Loucy (cell line): ENCODE measurements at regions not wholly inside any gene's neighbourhood (a gene's known extent, or its start where the extent isn't known, plus 50 kb on each side); places are given as distances from the start of the nearest gene placed in this dataset.

Experiments used
- H2AFZ ChIP-seq: fragments of 200-600 bp; sonication (generic); 2 replicates; pipeline ENCODE4 v1.6.0; 2016; ENCODE audit warnings: antibody characterized with exemption, mild to moderate bottlenecking, low read length, moderate library complexity
- H3F3A ChIP-seq: fragments of 200-600 bp; 2 replicates; pipeline ENCODE4 v1.6.0; 2016; ENCODE audit warnings: antibody characterized with exemption, low read depth, mild to moderate bottlenecking
- H3K27me3 ChIP-seq: fragments of 200-600 bp; sonication (generic); 2 replicates; pipeline ENCODE4 v1.6.1; 2014; ENCODE audit warnings: low read length, mild to moderate bottlenecking; ENCODE audit not compliant: insufficient read depth, poor library complexity, severe bottlenecking
- H3K36me3 ChIP-seq: fragments of 200-600 bp; sonication (generic); 2 replicates; pipeline ENCODE4 v1.6.1; 2016; ENCODE audit warnings: low read length; ENCODE audit not compliant: insufficient read depth
- H3K4me1 ChIP-seq: fragments of 200-600 bp; sonication (generic); 2 replicates; pipeline ENCODE4 v1.5.1; 2014; ENCODE audit warnings: low read length, mild to moderate bottlenecking; ENCODE audit not compliant: insufficient read depth, poor library complexity, severe bottlenecking
- H3K4me2 ChIP-seq: fragments of 200-600 bp; sonication (generic); 2 replicates; pipeline ENCODE4 v1.6.0; 2014; ENCODE audit warnings: antibody characterized with exemption, low read length, low read depth, mild to moderate bottlenecking; ENCODE audit not compliant: poor library complexity, severe bottlenecking
- H3K4me3 ChIP-seq: fragments of 200-600 bp; sonication (generic); 2 replicates; pipeline ENCODE4 v1.5.1; 2014; ENCODE audit warnings: low read length, mild to moderate bottlenecking, mixed read lengths; ENCODE audit not compliant: poor library complexity, severe bottlenecking
- H3K79me2 ChIP-seq: fragments of 200-600 bp; sonication (generic); 2 replicates; pipeline ENCODE4 v1.6.1; 2014; ENCODE audit warnings: low read length; ENCODE audit not compliant: insufficient read depth
- H3K9ac ChIP-seq: fragments of 200-600 bp; sonication (generic); 2 replicates; pipeline ENCODE4 v1.6.0; 2014; ENCODE audit warnings: mild to moderate bottlenecking, low read depth, low read length, moderate library complexity; ENCODE audit not compliant: poor library complexity, severe bottlenecking
- H3K9me2 ChIP-seq: fragments of 200-600 bp; sonication (generic); replicated peaks from 2 replicates; pipeline ENCODE4 v1.6.1; 2016; ENCODE audit warnings: low read depth, low read length, mixed read lengths
- H3K9me3 ChIP-seq: fragments of 200-600 bp; sonication (generic); 2 replicates; pipeline ENCODE4 v1.6.1; 2014; ENCODE audit warnings: mild to moderate bottlenecking, antibody characterized with exemption, low read length, low read depth; ENCODE audit not compliant: insufficient read depth
- H4K20me1 ChIP-seq: fragments of 200-600 bp; sonication (generic); 2 replicates; pipeline ENCODE4 v1.6.0; 2014; ENCODE audit warnings: antibody characterized with exemption, low read length, mild to moderate bottlenecking; ENCODE audit not compliant: insufficient read depth, poor library complexity, severe bottlenecking
- CTCF ChIP-seq: fragments of 200-600 bp; sonication (generic); conservative IDR thresholded peaks from 2 replicates; pipeline ENCODE4 v1.5.1; 2014; ENCODE audit warnings: mild to moderate bottlenecking, antibody characterized with exemption, low read length
- EZH2phosphoT487 ChIP-seq: fragments of 200-600 bp; IDR thresholded peaks from 2 replicates; pipeline ENCODE4 v1.6.1; 2018; ENCODE audit warnings: antibody characterized with exemption, mild to moderate bottlenecking, moderate library complexity, borderline replicate concordance

- Histone ChIP-seq H3K4me1 (no peaks in the 10 kb centered on the region), H3K4me3 (no peak overlapping the region), H3F3A (no peaks in the 10 kb centered on the region), H3K27me3 (no peaks in the 10 kb centered on the region), H3K9ac (no peak overlapping the region), H4K20me1 (no peaks in the 10 kb centered on the region), H3K4me2 (no peak overlapping the region), H3K9me3 (no peaks in the 10 kb centered on the region), H3K36me3 (no peaks in the 10 kb centered on the region), H3K79me2 (no peaks in the 10 kb centered on the region), H2AFZ (no peak overlapping the region), H3K9me2 (no peaks in the 10 kb centered on the region)
- no peak for TF ChIP-seq CTCF
- no peak for TF ChIP-seq EZH2phosphoT487
These were observed 860.9 kb upstream of the SLITRK6 start for GRCh38 chr13:86660090-86660489.

GRCh38 chr13:86665842-86666241 lies 866.6 kb upstream of the SLITRK6 start:
- TF ChIP-seq EZH2phosphoT487 (no peak), CTCF (no peak)

GRCh38 chr13:86673931-86674431 lies 874.8 kb upstream of the SLITRK6 start:
- Histone ChIP-seq H3K4me2 (no peak overlapping the region), H3K79me2 (no peaks in the 10 kb centered on the region), H3K4me3 (no peak overlapping the region), H3K36me3 (no peaks in the 10 kb centered on the region), H3K9ac (no peak overlapping the region), H2AFZ (no peak overlapping the region), H3F3A (no peaks in the 10 kb centered on the region), H3K9me2 (no peaks in the 10 kb centered on the region), H4K20me1 (no peaks in the 10 kb centered on the region), H3K4me1 (no peaks in the 10 kb centered on the region), H3K9me3 (no peaks in the 10 kb centered on the region), H3K27me3 (no peaks in the 10 kb centered on the region)
- no peak for TF ChIP-seq EZH2phosphoT487
- TF ChIP-seq CTCF = no peak

More at GRCh38 chr13:86665842-86666241, 866.6 kb upstream of the SLITRK6 start:
- H3K4me1 ChIP-seq = no peaks in the 10 kb centered on the region
- no peaks in the 10 kb centered on the region for H3K27me3 ChIP-seq
- H3K36me3 ChIP-seq = no peaks in the 10 kb centered on the region
- H2AFZ ChIP-seq = no peak overlapping the region
- H3K9me3 ChIP-seq = no peaks in the 10 kb centered on the region
- H3K79me2 ChIP-seq = no peaks in the 10 kb centered on the region
- no peak overlapping the region for H3K4me2 ChIP-seq
- no peaks in the 10 kb centered on the region for H4K20me1 ChIP-seq
- no peak overlapping the region for H3K9ac ChIP-seq
- H3K4me3 ChIP-seq = no peak overlapping the region
- no peaks in the 10 kb centered on the region for H3F3A ChIP-seq
- no peaks in the 10 kb centered on the region for H3K9me2 ChIP-seq
